Heart right ventricle (tissue), 16 donors: ENCODE measurements at regions not wholly inside any gene's neighbourhood (a gene's known extent, or its start where the extent isn't known, plus 50 kb on each side); places are given as distances from the start of the nearest gene placed in this dataset.
A peak's percentile ranks its signal among the peaks of the same experiment; 100 is the strongest.

Experiments used
- ATAC-seq, 8 donors: fragments of 200-7000 bp; cut with Tn5 transposase; one replicate each; pipeline ENCODE4 v1.9.1; 2020; ENCODE audit warnings: mild to moderate bottlenecking in 8 of 8, moderate library complexity in 8 of 8, moderate number of reproducible peaks in 1 of 8
- DNase-seq, 2 donors: peaks; one replicate each; pipeline ENCODE4 v3.0.0-alpha.2; 2020
- H3K27ac ChIP-seq, 10 donors: fragments of 200-600 bp; sonication (generic) in 2 of 10; one replicate each; pipeline versions ENCODE4 v1.5.0 to v1.8.0; 2020 to 2022; ENCODE audit warnings: mild to moderate bottlenecking in 3 of 10
- H3K27me3 ChIP-seq, 7 donors: fragments of 200-600 bp; one replicate each; pipeline ENCODE4 v1.8.0; 2021 to 2022; ENCODE audit warnings: mild to moderate bottlenecking in 2 of 7
- H3K36me3 ChIP-seq, 9 donors: fragments of 200-600 bp; sonication (generic) in 1 of 9; one replicate each; pipeline versions ENCODE4 v1.5.0 to v1.8.0; 2020 to 2022; ENCODE audit warnings: mild to moderate bottlenecking in 2 of 9
- H3K4me1 ChIP-seq, 9 donors: fragments of 200-600 bp; sonication (generic) in 1 of 9; one replicate each; pipeline versions ENCODE4 v1.5.0 to v1.8.0; 2020 to 2022; ENCODE audit warnings: mild to moderate bottlenecking in 4 of 9
- H3K4me3 ChIP-seq, 10 donors: fragments of 200-600 bp; sonication (generic) in 2 of 10; one replicate each; pipeline versions ENCODE4 v1.5.0 to v1.8.0; 2020 to 2022; ENCODE audit warnings: mild to moderate bottlenecking in 7 of 10, moderate library complexity in 2 of 10
- H3K9me3 ChIP-seq, 11 donors: fragments of 200-600 bp in 10 of 11; sonication (generic) in 2 of 11; one replicate each; pipeline versions ENCODE4 v1.5.0 to v1.8.0; 2013 to 2022; ENCODE audit warnings: mild to moderate bottlenecking in 2 of 11, control low read depth in 1 of 11, moderate library complexity in 1 of 11
- WGBS, 2 donors: extraction: QIAGEN DNeasy Blood & Tissue Kit; methylation state at CpG; one replicate each; pipeline ENCODE4 v1.1.7; 2013; ENCODE audit warnings: inconsistent platforms in 1 of 2; 5-methylcytosine and 5-hydroxymethylcytosine counted together
- intact Hi-C, 10 donors: fragments of 100-400 bp; cut with DNase I; formaldehyde crosslinking; loops; one replicate each; pipeline versions ENCODE4 v1.11.1 to v1.14.2; 2022
- TF ChIP-seq, protein P1 (sequence below), 9 donors: fragments of 200-600 bp; sonication (generic) in 2 of 9; IDR thresholded peaks; one replicate each; pipeline versions ENCODE4 v1.5.0 to v1.8.0; 2021 to 2022; ENCODE audit warnings: antibody characterized with exemption in 9 of 9, mild to moderate bottlenecking in 5 of 9, moderate library complexity in 1 of 9
- donor health status: Arrhythmogenic right ventricular cardiomyopathy.
- donor health status: ischemic (EF 13 %, LVEDD 7.1; RV severe dilation, severe dysfunction).
- donor health status: healthy with polysubstance abuse.
- donor health status: DM: no; HTN: yes; CAD: no.
- donor health status: DM: no; HTN: no; CAD: no.
- donor health status: ischemic (EF 25% LVEDD 6.9; RV normal size, moderate dysfunction).
- donor health status: ischemic (EF 25% LVEDD 5.7; RV mildly dilated, moderate dysfunction).
- donor health status: healthy.
- donor health status: DM: yes; HTN: yes; CAD: no.
- donor health status: Ischemic cardiomyopathy.
- donor health status: ischemic (EF 35%, LVEDD 5.7; RV mildly dilated, moderate dysfunction).
- donor health status: nonischemic (EF 11% LVEDD 7.7; RV severe dilation, severe dysfunction).
- donor health status: DM: yes; HTN: yes; CAD: no.
- donor health status: PGD.
- donor health status: ischemic (EF 29% LVEDD 5.4; RV normal size, mild dysfunction).
- donor health status: nonischemic (EF 23%, LVEDD 6.1; RV moderate dilation, normal function).

DNA sequence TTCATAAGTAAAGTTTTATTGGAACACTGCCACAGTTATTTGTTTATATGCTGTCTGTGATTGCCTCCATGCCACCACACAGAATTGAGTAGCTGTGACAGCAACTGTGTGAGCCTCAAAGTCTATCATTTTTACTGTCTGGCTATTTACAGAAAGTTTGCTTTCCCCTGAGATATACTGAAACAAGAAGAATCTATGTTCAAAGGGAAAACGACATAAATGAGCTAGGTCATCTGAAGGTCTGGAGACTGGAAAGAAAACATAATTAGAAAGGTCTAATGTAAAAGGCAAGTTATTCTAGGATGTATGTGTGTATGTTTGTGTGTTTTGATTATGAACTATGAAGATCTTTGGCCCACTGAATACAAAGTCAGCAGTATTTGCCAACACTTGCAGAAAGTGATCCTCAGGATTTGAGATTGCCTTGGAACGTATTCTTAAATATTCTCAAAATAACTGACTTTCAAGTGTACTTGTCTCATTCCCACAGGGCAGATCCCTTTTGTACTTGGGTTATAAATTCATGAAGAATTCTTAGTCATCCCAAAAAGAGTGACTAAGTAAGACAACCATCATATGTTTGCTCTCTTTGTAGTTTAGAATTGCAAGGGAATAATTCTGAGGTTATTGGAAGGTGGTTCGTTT is 677.7 kb downstream of the DOK5 start:
- H3K9me3 ChIP-seq = peaks cover 0 to 7% (median 0%) of the 10 kb centered on the region in 11 donors
- H3K27ac ChIP-seq = peak overlapping the region in 1 of 10 donors; percentile 18
- no peaks in the 10 kb centered on the region for H3K36me3 ChIP-seq
- no peaks in the 10 kb centered on the region for H3K4me1 ChIP-seq
- no peak overlapping the region for H3K4me3 ChIP-seq
- intact Hi-C loops = no loop called here
- TF ChIP-seq, protein P1, sequence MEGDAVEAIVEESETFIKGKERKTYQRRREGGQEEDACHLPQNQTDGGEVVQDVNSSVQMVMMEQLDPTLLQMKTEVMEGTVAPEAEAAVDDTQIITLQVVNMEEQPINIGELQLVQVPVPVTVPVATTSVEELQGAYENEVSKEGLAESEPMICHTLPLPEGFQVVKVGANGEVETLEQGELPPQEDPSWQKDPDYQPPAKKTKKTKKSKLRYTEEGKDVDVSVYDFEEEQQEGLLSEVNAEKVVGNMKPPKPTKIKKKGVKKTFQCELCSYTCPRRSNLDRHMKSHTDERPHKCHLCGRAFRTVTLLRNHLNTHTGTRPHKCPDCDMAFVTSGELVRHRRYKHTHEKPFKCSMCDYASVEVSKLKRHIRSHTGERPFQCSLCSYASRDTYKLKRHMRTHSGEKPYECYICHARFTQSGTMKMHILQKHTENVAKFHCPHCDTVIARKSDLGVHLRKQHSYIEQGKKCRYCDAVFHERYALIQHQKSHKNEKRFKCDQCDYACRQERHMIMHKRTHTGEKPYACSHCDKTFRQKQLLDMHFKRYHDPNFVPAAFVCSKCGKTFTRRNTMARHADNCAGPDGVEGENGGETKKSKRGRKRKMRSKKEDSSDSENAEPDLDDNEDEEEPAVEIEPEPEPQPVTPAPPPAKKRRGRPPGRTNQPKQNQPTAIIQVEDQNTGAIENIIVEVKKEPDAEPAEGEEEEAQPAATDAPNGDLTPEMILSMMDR (IDR thresholded peaks at IDR 0.05) = no peak
- no peaks in the 10 kb centered on the region for H3K27me3 ChIP-seq
- WGBS, 2 donors = 49 to 50% methylated on average over 3 of the region's 3 CpGs
- DNase-seq = no peak
- ATAC-seq = no peak

DNA sequence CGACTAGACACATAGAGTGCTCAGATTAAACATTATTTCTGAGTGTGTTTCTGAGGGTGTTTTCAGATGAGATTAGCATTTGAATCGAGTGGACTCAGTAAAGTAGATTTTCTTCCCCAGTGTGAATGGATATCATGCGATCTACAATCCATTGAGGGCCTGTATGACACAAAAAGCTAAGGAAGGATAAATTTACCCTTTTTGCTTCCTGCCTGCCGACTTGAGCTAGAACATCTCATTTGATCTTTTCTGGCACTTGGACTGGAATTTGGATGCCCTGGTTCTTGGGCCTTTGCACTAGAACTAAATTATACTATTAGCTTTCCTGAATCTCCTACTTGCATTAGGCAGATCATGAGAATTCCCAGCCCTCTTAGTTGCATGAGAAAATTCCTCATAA is 675.8 kb downstream of the DOK5 start:
- WGBS, 2 donors = 17 to 23% methylated on average over 3 to 4 of the region's 4 CpGs
- no peak for ATAC-seq
- no peak for DNase-seq
- no peaks in the 10 kb centered on the region for H3K36me3 ChIP-seq
- H3K4me1 ChIP-seq = no peaks in the 10 kb centered on the region
- H3K27me3 ChIP-seq = no peaks in the 10 kb centered on the region
- no peaks in the 10 kb centered on the region for H3K9me3 ChIP-seq
- H3K27ac ChIP-seq = no peak overlapping the region
- H3K4me3 ChIP-seq = no peak overlapping the region
- TF ChIP-seq, protein P1 (IDR thresholded peaks at IDR 0.05) = no peak
- intact Hi-C loops = no loop called here

DNA sequence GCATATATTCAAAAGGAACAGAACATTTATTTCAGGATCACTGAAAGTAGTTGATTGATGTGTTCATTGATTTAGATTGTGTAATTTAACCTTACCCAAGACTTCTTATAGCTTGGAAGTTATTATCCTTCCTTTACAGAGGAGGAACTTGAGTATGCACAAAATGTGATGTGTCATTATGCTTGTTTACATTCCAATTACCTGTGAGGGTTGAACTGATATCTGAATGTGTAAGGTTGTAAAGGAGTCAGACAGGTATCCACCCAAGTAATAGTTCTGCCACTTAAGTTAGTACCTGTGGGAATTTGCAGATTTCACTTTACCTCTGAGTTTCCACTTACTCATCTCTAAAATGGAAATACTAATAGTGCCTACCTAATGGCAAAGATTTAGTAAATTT is 668.2 kb downstream of the DOK5 start:
- TF ChIP-seq, protein P1 (IDR thresholded peaks at IDR 0.05) = no peak
- no peaks in the 10 kb centered on the region for H3K36me3 ChIP-seq
- no peaks in the 10 kb centered on the region for H3K4me1 ChIP-seq
- intact Hi-C loops = no loop called here
- no peaks in the 10 kb centered on the region for H3K9me3 ChIP-seq
- H3K4me3 ChIP-seq = no peak overlapping the region
- ATAC-seq = no peak
- H3K27me3 ChIP-seq = no peaks in the 10 kb centered on the region
- no peak for DNase-seq
- H3K27ac ChIP-seq = no peak overlapping the region

DNA sequence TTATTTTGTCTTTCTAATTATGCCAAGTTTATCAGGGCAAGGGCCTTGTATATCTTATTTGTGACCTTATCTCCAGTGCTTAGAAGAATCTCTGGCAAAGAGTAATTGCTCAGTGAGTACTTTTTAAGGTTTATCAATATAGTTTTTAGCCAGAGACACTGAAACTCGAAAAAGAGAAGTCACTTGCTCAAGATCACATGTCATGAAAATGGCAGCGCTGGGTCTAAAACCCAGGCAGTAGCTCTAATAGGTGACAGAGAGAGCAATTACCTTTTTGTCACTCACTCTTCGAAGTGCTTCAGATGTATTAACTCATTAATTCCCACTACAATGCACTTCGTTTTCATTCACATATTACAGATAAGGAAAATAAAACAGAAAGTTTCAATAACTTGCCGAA is 667.5 kb downstream of the DOK5 start:
- intact Hi-C loops = no loop called here
- H3K27ac ChIP-seq = no peak overlapping the region
- H3K27me3 ChIP-seq = no peaks in the 10 kb centered on the region
- H3K36me3 ChIP-seq = no peaks in the 10 kb centered on the region
- DNase-seq = no peak
- ATAC-seq = no peak
- no peak overlapping the region for H3K4me3 ChIP-seq
- TF ChIP-seq, protein P1 (IDR thresholded peaks at IDR 0.05) = no peak
- WGBS, 2 donors = 58 to 60% methylated on average over 5 of the region's 5 CpGs
- no peaks in the 10 kb centered on the region for H3K4me1 ChIP-seq
- no peaks in the 10 kb centered on the region for H3K9me3 ChIP-seq
